GM12878 (cell line): ENCODE measurements at regions not wholly inside any gene's neighbourhood (a gene's known extent, or its start where the extent isn't known, plus 50 kb on each side); places are given as distances from the start of the nearest gene placed in this dataset.

Experiments
- ATAC-seq: fragments of 200-7000 bp; cut with Tn5 transposase; 3 replicates; pipeline ENCODE4 v1.9.1; 2020; ENCODE audit warnings: mild to moderate bottlenecking, moderate library complexity
- BruUV-seq: library from RNA; stranded (reverse); fragments of 400-500 nt; replicated peaks from 2 replicates; lab custom pipeline; 2021; lab: Mats Ljungman, UMichigan
- CTCF ChIA-PET: fragments of 300-600 bp; sonication (Branson Sonifier 250); formaldehyde crosslinking; extraction: SDS; loops from one replicate; lab custom pipeline; 2021; ENCODE audit warnings: inconsistent platforms; lab: Yijun Ruan, JAX
- POLR2A ChIA-PET: fragments of 350-600 bp; formaldehyde crosslinking; extraction: SDS; loops from one replicate; lab custom pipeline; 2021; ENCODE audit warnings: inconsistent platforms; lab: Charles Lee
- RAD21 ChIA-PET: fragments of 300-600 bp; sonication (Branson Sonifier 250); formaldehyde crosslinking; loops from one replicate; lab custom pipeline; 2023; ENCODE audit warnings: antibody characterized with exemption; ENCODE audit not compliant: unreplicated experiment; lab: Charles Lee
- SMC1A ChIA-PET: fragments of 300-600 bp; sonication (Branson Sonifier 250); formaldehyde crosslinking; loops from one replicate; lab custom pipeline; 2023; ENCODE audit not compliant: unreplicated experiment, uncharacterized antibody; lab: Charles Lee
- DNase-seq: peaks from one replicate; pipeline ENCODE4 v3.0.0-alpha.2; 2011; ENCODE audit warnings: low read depth, low spot score
- FAIRE-seq: peaks from 3 replicates; lab custom pipeline; 2011; peaks lifted over from hg19 to GRCh38; lab: Jason Lieb, UNC
- H2AFZ ChIP-seq: 2 replicates; pipeline ENCODE4 v1.6.0; 2011; ENCODE audit warnings: low read depth, low read length, control low read depth; ENCODE audit not compliant: control insufficient read depth
- H3K27ac ChIP-seq: 2 replicates; pipeline ENCODE4 v1.5.1; 2011; ENCODE audit warnings: control low read depth; ENCODE audit not compliant: control insufficient read depth, insufficient read depth
- H3K27me3 ChIP-seq, 2 experiments: replicated peaks in 1 of 2; 2 replicates each; pipeline versions ENCODE4 v1.6.0 to v1.6.1; 2011; ENCODE audit warnings: low read length in 1 of 2; ENCODE audit not compliant: control insufficient read depth in 2 of 2, insufficient read depth in 2 of 2
- H3K36me3 ChIP-seq, 2 experiments: 2 replicates each; pipeline ENCODE4 v1.5.1; 2011; ENCODE audit warnings: low read length in 1 of 2; ENCODE audit not compliant: control insufficient read depth in 2 of 2, insufficient read depth in 2 of 2
- H3K4me1 ChIP-seq: 2 replicates; pipeline ENCODE4 v1.6.1; 2011; ENCODE audit warnings: mild to moderate bottlenecking, low read length, moderate library complexity, mixed read lengths; ENCODE audit not compliant: control insufficient read depth, insufficient read depth
- H3K4me2 ChIP-seq: 2 replicates; pipeline ENCODE4 v1.6.0; 2011; ENCODE audit warnings: control low read depth; ENCODE audit not compliant: control insufficient read depth, insufficient read depth
- H3K4me3 ChIP-seq: fragments of 200-600 bp; sonication (generic); 2 replicates; pipeline ENCODE4 v1.5.1; 2016
- H3K79me2 ChIP-seq: 2 replicates; pipeline ENCODE4 v1.6.0; 2011; ENCODE audit warnings: low read length; ENCODE audit not compliant: control insufficient read depth, insufficient read depth
- H3K9ac ChIP-seq: 2 replicates; pipeline ENCODE4 v1.8.0; 2011; ENCODE audit warnings: low read length, control low read depth, mixed read lengths; ENCODE audit not compliant: control insufficient read depth, insufficient read depth
- H3K9me3 ChIP-seq: replicated peaks from 3 replicates; pipeline ENCODE4 v1.5.1; 2011; ENCODE audit warnings: mild to moderate bottlenecking, low read length; ENCODE audit not compliant: control insufficient read depth, insufficient read depth
- H4K20me1 ChIP-seq: 2 replicates; pipeline ENCODE4 v1.6.0; 2011; ENCODE audit not compliant: control insufficient read depth, insufficient read depth
- BACH1 ChIP-seq: fragments of 450-650 bp; IDR thresholded peaks from 2 replicates; pipeline ENCODE4 v1.6.1; 2017; ENCODE audit warnings: mild to moderate bottlenecking, borderline replicate concordance
- BCLAF1 ChIP-seq: fragments of 450-650 bp; IDR thresholded peaks from 2 replicates; pipeline ENCODE4 v1.6.1; 2017; ENCODE audit warnings: antibody characterized with exemption, mild to moderate bottlenecking, moderate library complexity
- BRCA1 ChIP-seq: IDR thresholded peaks from 2 replicates; pipeline ENCODE4 v1.6.1; 2011; ENCODE audit warnings: low read depth, low read length, improper control_type of control experiment
- CTCF ChIP-seq, 3 experiments: IDR thresholded peaks in 2 of 3; conservative IDR thresholded peaks in 1 of 3; 2 replicates each; pipeline ENCODE4 v1.5.1; 2011; ENCODE audit warnings: low read depth in 3 of 3, low read length in 3 of 3, mild to moderate bottlenecking in 3 of 3, control low read depth in 2 of 3, moderate library complexity in 2 of 3, inconsistent platforms in 1 of 3, mixed read lengths in 1 of 3; ENCODE audit not compliant: control insufficient read depth in 2 of 3, insufficient read depth in 1 of 3; ENCODE audit errors: extremely low read depth in 1 of 3
- E4F1 ChIP-seq: fragments of 450-650 bp; IDR thresholded peaks from 2 replicates; pipeline ENCODE4 v1.6.1; 2018; ENCODE audit warnings: borderline replicate concordance, mild to moderate bottlenecking; ENCODE audit not compliant: partially characterized antibody
- EED ChIP-seq: sonication (generic); IDR thresholded peaks from 2 replicates; pipeline ENCODE4 v1.6.1; 2016; ENCODE audit warnings: antibody characterized with exemption, low read depth
- SREBF1 ChIP-seq: IDR thresholded peaks from 2 replicates; pipeline ENCODE4 v1.6.1; 2012; ENCODE audit warnings: mild to moderate bottlenecking, low read length
- SRF ChIP-seq, 2 experiments: IDR thresholded peaks; 2 replicates each; pipeline ENCODE4 v1.6.1; 2011; ENCODE audit warnings: low read depth in 2 of 2, low read length in 2 of 2, mild to moderate bottlenecking in 1 of 2, moderate library complexity in 1 of 2
- TCF12 ChIP-seq: IDR thresholded peaks from 2 replicates; pipeline ENCODE4 v1.6.1; 2011; ENCODE audit warnings: low read depth, mild to moderate bottlenecking, low read length
- ZBED1 ChIP-seq: IDR thresholded peaks from 2 replicates; pipeline ENCODE4 v1.6.1; 2016; ENCODE audit warnings: borderline replicate concordance
- ZNF592 ChIP-seq: fragments of 450-650 bp; IDR thresholded peaks from 2 replicates; pipeline ENCODE4 v1.6.1; 2017; ENCODE audit warnings: mild to moderate bottlenecking, moderate library complexity
- WGBS: methylation state at CpG from one replicate; pipeline ENCODE4 v1.1.6; 2016; ENCODE audit warnings: low lambda C conversion rate; ENCODE audit not compliant: insufficient replicate concordance, insufficient coverage; ENCODE audit errors: missing lambda C conversion rate; 5-methylcytosine and 5-hydroxymethylcytosine counted together
- in situ Hi-C: fragments of 300-500 bp; cut with MboI; formaldehyde crosslinking; loops from 9 replicates; pipeline ENCODE4 v1.14.3; 2018; ENCODE audit warnings: mixed read lengths
- intact Hi-C: fragments of 100-400 bp; cut with micrococcal nuclease; formaldehyde crosslinking; loops from one replicate; pipeline ENCODE4 v1.14.2; 2022; ENCODE audit not compliant: unreplicated experiment

GRCh38 chr6:167717867-167718266, 108.8 kb upstream of the AFDN start (continued):
- TF ChIP-seq SREBF1 = no peak

GRCh38 chr6:167719920-167720319, 106.8 kb upstream of the AFDN start:
- no peak overlapping the region for H3K4me3 ChIP-seq
- ChIA-PET CTCF (no interaction called here), RAD21 (no interaction called here), POLR2A (no interaction called here), SMC1A (no interaction called here)
- H3K4me2 ChIP-seq = no peak overlapping the region
- H3K27ac ChIP-seq = no peak overlapping the region
- DNase-seq = no peak
- no peaks in the 10 kb centered on the region for H3K27me3 ChIP-seq
- intact Hi-C loops = no loop called here
- H3K36me3 ChIP-seq = no peaks in the 10 kb centered on the region
- no peak for FAIRE-seq
- H3K9me3 ChIP-seq = no peaks in the 10 kb centered on the region
- BruUV-seq = no TSS peak
- ATAC-seq = no peak
- no peaks in the 10 kb centered on the region for H3K79me2 ChIP-seq
- no peak overlapping the region for H3K9ac ChIP-seq
- no peak overlapping the region for H2AFZ ChIP-seq
- H3K4me1 ChIP-seq = no peaks in the 10 kb centered on the region
- in situ Hi-C loops = no loop called here
- no peaks in the 10 kb centered on the region for H4K20me1 ChIP-seq
- WGBS = 79% methylated on average over 23 of the region's 23 CpGs
- TF ChIP-seq BCLAF1 = no peak
- TF ChIP-seq SRF (IDR thresholded peaks at IDR 0.05; ENCODE audit: low read depth in 2 of 2, low read length in 2 of 2) = no peak
- TF ChIP-seq CTCF (IDR thresholded peaks at IDR 0.05 in 2 of 3, conservative IDR thresholded peaks at IDR 0.05 in 1 of 3; ENCODE audit: control insufficient read depth in 2 of 3, extremely low read depth in 1 of 3, insufficient read depth in 1 of 3, low read depth in 3 of 3, low read length in 3 of 3) = no peak
- TF ChIP-seq TCF12 = no peak
- TF ChIP-seq EED = no peak
- TF ChIP-seq ZBED1 = no peak
- no peak for TF ChIP-seq BRCA1
- no peak for TF ChIP-seq E4F1
- TF ChIP-seq BACH1 = no peak
- TF ChIP-seq ZNF592 = no peak
